WI38 (cell line): ENCODE measurements at regions not wholly inside any gene's neighbourhood (a gene's known extent, or its start where the extent isn't known, plus 50 kb on each side); places are given as distances from the start of the nearest gene placed in this dataset.

ENCODE experiments used
- H3K4me3 ChIP-seq: 2 replicates; pipeline ENCODE4 v1.5.1; 2011; ENCODE audit warnings: low read depth, mild to moderate bottlenecking, control low read depth, low read length
- TF ChIP-seq, protein P1 (sequence below): IDR thresholded peaks from 2 replicates; pipeline ENCODE4 v1.5.1; 2012; ENCODE audit warnings: low read depth, mild to moderate bottlenecking, control low read depth, low read length

DNA sequence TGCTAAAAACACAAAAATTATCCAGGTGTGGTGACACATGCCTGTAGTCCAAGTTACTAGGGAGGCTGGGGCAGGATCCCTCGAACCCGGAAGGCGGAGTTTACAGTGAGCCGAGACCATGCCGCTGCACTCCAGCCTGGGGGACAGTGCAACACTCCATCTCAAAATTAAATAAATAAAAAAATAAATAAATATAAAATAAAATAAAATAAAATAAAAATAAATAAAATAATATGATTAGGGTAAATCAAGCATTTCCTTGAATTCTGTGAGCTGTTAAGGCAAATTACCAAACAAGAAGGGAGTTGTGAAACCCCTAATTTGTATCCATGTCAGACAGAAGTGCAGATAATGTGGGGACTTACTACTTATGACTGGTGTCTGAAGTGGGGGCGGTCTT lies 1928.9 kb upstream of the IGFBP7 start:
- no peak overlapping the region for H3K4me3 ChIP-seq
- TF ChIP-seq, protein P1, sequence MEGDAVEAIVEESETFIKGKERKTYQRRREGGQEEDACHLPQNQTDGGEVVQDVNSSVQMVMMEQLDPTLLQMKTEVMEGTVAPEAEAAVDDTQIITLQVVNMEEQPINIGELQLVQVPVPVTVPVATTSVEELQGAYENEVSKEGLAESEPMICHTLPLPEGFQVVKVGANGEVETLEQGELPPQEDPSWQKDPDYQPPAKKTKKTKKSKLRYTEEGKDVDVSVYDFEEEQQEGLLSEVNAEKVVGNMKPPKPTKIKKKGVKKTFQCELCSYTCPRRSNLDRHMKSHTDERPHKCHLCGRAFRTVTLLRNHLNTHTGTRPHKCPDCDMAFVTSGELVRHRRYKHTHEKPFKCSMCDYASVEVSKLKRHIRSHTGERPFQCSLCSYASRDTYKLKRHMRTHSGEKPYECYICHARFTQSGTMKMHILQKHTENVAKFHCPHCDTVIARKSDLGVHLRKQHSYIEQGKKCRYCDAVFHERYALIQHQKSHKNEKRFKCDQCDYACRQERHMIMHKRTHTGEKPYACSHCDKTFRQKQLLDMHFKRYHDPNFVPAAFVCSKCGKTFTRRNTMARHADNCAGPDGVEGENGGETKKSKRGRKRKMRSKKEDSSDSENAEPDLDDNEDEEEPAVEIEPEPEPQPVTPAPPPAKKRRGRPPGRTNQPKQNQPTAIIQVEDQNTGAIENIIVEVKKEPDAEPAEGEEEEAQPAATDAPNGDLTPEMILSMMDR: no peak

DNA sequence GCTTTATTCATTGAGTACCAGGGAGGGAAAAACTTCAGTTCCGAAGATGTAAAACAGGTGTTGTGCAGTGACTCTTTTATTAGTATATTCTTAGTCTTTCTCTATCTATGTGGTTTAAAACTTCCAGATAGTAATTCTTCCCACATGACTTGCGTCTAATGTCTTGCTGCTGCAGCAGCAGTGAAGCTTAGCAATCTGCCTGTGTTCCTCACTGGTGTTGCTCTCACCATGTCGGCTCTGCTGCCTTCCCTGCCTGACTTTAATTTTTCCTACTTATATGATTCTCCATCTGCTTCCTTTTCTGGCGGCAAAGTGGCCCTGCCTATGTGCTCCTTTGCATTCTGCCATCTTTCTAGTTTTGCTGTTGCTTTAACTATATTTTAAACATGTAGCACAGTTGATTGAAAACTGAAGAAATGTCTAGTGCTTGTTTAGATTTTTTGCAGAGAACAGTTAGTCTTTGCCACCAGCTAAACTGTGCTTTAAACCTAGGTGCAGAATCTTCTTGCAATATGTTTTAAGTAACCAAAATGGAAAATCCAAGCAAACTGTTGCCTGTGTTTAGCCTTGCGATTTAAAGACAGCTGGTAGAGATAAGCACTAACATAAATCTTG lies 1934.2 kb upstream of the IGFBP7 start:
- H3K4me3 ChIP-seq: no peak overlapping the region
- TF ChIP-seq, protein P1: no peak

DNA sequence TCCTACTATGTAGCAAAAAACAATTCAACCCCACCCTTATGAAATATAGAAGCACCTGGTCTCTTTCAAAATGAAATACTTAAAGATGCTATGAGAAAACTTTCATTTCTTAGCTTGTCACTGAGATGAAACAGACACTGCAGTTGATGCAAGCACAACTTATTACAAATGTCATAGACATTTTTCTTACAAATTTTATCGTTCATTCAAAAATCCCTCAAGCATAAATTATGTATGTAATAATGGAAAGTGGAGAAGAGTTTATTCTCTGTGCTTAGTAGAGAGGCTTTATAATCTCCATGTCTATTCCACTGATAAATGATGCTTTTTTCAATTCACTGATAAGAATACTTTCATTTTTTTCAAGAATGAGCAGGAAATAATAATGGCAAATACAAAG lies 1943.9 kb upstream of the IGFBP7 start:
- TF ChIP-seq, protein P1: no peak

DNA sequence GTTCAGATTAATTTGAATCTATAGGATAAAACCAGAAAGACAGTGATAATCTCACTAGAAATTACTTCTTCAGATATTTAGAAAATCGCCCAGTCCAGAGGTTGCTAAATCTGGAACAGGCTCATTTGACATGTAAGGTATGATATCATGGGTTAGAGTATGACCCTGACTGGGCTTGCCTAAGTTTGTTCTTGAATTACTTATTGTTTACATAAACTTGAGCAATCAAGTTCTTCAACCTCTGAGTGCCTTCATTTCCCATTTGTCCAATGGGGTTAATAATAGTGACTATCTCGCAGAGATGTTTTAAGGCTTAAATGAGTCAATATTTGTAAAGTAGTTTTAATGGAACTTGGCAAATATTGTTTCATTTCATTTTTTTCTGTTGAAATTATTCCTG lies 1947.6 kb upstream of the IGFBP7 start:
- TF ChIP-seq, protein P1: no peak
- no peak overlapping the region for H3K4me3 ChIP-seq

More for the DNA sequence above, 1943.9 kb upstream of the IGFBP7 start:
- no peak overlapping the region for H3K4me3 ChIP-seq

DNA sequence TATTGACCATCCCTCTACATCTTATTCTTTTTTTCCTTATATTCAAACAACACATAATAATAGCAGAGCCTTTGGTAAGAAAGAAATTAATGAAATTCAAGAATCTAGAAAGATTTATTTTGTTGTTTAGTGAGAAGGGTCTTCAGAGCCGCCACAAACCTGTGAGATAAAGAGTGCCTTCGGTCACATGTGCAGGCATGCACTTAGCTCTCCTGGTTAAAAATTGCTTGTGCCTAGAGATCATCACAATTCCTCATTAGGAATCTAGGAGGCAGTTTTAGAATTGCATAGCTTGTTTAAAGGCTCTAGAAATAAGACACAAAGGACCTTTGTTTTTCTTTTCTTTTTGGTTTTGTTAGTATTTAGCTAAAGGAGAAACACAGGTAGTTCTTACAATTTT lies 1948.4 kb upstream of the IGFBP7 start:
- TF ChIP-seq, protein P1: no peak
- no peak overlapping the region for H3K4me3 ChIP-seq

DNA sequence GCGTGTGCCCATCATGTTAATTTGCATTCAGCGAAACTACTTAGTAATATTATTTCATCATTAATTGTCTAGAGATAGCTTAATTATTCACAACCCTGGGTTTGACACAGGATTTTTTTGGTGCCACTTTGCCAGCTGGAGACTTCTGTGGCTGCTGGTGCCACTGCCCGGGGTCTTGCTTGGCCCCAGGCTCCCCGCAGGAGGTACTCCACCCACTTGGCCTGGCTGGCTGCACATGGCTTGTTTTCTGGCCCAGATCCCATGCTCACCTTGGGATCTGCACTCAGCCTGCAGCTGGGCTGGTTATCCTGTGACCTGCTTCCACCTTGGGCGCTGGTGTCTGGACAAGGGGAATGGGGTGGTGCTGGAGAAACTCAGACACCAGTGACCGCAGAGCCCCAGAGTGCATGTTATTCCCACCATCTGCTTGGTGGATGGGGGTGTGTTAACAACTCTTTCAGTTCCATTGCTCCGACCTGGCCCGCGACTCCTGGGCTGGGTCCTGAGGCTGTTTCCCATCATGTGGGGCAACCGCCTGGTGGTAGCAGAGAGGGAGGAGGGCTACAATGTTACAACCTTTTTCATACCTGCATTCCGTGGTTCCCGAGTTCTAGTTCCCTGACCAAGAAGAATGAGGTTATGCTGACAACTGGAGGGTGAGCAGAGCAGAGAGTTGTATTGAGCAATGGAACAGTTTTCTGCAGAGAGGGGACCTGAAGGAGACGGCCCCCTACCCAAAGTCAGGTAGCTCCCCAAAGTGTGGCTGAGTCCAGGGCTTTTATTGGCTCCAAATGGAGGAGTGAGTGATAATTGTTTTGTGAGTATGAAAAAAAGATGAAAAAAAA lies 1950.0 kb upstream of the IGFBP7 start:
- TF ChIP-seq, protein P1: no peak
- no peak overlapping the region for H3K4me3 ChIP-seq

DNA sequence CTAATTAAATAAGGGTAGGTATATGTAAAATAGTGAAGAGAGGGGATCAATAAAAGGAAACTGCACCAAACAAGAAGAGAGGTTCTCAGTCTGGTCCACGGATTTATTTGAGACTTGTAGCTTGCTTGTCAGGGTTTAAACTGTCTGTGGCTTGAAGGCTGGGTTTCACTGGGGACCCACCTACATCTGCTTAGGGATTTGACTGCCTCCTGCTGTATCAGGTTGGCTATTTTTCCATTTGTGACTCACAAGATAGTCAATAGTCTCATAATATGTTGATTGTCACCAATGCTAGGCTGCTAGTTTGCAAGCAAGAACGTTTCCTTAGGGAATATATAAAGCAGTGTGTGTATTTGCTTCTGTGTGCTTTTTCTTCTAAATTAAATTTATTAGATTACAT lies 1950.7 kb upstream of the IGFBP7 start:
- TF ChIP-seq, protein P1: no peak
- H3K4me3 ChIP-seq: no peak overlapping the region
